GM18909 (cell line): ENCODE measurements at regions not wholly inside any gene's neighbourhood (a gene's known extent, or its start where the extent isn't known, plus 50 kb on each side); places are given as distances from the start of the nearest gene placed in this dataset.

Experiments used
- ATAC-seq: cut with Tn5 transposase; IDR thresholded peaks from one replicate; pipeline ENCODE4 v1.9.1; 2021; ENCODE audit warnings: mild to moderate bottlenecking; ENCODE audit not compliant: unreplicated experiment, poor library complexity

- no peak for ATAC-seq
Observed at GRCh38 chr13:21814604-21815003, 143.7 kb downstream of the FGF9 start.

- no peak for ATAC-seq
Observed at GRCh38 chr13:21817878-21818277, 147.0 kb downstream of the FGF9 start.

GRCh38 chr13:21822029-21822428, 151.2 kb downstream of the FGF9 start:
- ATAC-seq = no peak

DNA sequence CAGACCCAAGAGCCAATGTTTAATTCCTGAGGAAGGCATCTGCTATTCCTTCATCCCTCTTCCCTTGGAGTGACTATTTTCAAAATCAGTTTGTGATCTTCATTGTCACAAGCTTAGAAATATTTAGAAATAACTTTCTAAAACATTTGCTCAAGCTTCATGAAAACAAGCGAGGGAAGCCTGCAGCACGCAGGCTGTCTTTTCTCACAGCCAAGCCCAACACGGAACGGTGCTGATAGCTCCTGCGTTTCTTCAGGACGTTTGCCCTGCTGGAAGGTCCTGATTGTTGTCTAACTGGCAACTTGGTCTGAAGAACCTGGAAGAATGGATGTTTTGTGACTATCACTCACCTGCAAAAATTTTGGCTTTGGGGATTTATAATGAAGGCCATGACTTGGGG, 152.5 kb downstream of the FGF9 start:
- ATAC-seq = no peak

DNA sequence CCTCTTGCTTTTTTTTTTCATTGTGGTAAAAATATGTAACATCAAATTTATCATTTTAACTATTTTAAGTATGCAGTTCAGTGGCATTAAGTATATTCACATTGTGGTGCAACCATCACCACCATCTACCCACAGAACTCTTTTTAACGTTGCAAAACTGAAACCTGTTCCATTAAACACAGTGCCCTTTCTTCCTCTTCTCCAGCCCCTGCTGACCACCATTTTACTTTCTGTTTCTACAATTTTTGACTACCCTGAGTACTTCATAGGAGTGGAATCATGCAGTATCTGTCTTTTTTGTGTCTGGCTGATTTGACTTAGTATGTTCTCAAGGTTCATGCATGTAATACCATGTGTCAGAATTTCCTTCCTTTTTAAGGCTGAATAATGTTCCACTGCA, 153.1 kb downstream of the FGF9 start:
- ATAC-seq = no peak

- no peak for ATAC-seq
Observed at GRCh38 chr13:21825186-21825585, 154.3 kb downstream of the FGF9 start.

DNA sequence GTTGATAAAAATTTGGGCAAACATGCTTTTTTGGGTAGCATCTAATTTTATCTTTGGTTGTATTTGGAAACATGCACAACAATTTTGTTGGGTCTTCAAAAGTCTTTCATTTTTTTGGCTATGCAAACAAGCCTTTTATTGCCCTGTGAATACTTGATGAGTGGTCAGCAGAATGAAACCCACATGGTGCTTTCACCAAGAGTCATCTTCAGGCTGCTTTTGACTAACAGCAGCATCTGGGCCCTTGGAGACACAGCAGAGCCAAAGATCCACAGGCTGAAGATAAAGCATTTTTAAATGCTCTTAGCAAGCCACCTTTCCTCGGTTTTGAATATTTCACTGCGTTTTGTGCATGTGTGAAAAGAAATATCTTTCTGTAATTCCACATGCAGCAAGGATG, 154.9 kb downstream of the FGF9 start:
- ATAC-seq = no peak

GRCh38 chr13:21826214-21827015, 155.5 kb downstream of the FGF9 start:
- no peak for ATAC-seq

DNA sequence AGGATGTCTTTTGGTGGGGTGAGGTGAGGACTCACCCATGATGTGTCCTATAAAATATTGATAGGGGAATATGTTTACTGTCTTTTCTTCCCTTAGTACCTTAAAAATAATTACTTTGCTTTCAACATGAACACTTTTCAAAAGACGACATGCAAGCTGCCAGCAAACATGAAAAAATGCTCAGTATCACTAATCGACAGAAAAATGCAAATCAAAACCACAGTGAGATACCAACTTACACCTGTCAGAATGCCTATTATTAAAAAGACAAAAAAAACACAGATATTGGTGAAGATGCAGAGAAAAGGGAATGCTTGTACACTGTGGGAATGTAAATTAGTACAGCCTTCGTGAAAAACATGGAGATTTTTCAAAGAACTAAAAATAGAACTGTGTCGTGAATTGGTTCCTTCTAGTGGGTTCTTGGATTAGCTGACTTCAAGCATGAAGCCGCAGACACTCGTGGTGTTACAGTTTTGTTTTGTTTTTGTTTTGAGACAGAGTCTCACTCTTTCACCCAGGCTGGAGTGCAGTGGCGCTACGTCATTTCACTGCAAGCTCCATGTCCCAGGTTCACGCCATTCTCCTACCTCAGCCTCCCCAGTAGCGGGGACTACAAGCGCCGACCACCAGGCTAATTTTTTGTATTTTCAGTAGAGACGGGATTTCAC, 160.9 kb downstream of the FGF9 start:
- ATAC-seq = no peak

DNA sequence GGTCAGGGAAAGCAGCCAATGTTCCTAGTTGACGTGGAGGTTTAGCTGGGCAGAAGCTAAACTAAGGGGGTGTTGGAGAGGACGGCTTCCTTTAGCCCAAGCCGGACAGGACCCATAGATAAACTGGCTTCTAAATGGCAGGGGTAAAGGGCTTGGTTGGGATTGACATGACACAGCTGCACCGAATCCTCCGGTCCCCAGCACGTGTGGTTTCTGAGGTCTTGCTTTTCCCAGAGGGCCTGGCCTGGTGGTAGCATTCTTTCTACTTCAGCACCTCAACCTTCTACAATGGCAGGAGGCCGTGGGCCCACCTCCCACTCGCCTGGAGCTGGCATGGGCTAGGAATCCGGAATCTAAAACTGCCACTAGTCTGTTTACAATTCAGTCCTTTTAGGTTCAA, 163.0 kb downstream of the FGF9 start:
- no peak for ATAC-seq

- ATAC-seq = no peak
Observed at GRCh38 chr13:21834521-21834920, 163.6 kb downstream of the FGF9 start.

DNA sequence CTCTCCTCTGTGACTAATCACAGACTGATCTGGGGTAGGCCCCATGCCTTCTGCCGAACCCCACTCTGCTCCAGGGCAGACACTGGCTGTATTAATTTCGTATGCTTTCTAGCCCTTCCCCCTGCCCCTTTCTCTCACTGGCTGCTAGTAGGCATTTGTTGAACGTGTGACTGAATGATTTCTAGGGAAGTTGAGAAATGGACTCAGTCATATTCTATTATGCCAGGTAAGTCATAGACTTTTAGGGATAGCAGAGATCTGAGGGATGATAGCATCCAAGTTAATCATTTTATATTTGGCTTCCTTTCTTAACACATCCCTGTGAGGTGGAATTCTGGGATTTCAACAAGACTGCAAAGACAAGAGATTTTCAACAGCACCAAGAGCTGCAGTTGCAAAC, 166.4 kb downstream of the FGF9 start:
- ATAC-seq = no peak

DNA sequence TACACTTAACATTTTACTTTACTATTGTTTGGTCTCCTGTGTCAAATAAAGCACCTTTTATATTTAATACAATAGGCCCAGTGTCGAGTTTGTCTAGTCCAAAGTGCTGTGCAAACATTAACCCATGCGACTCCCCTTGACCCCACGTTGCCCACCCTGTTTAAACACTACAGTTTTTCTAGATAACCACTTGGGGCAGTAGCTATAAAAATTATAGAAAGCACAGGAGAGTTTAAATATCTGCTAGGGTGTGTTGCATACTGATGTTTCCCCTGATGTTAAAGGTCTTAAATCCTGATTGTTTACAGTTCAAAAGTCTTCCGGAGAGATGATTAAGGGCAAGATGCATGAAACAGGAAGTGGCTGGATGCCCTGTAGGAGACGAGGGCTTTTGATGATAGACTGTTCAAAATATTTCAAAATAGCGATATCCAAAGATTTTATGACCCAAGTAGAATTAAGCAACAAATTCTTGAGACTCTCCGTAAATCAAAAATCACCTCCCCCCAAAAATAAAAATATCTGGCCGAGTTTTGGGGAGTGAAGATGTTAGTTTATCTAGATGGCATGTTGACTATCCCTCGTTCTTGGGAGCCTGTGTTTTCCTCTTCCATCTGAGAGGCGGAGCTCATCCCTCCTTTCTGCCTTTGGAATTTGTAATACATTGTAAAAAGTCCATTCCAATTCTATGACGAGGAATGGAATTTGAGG, 167.1 kb downstream of the FGF9 start:
- ATAC-seq = no peak

GRCh38 chr13:21846605-21847004, 175.7 kb downstream of the FGF9 start:
- no peak for ATAC-seq

DNA sequence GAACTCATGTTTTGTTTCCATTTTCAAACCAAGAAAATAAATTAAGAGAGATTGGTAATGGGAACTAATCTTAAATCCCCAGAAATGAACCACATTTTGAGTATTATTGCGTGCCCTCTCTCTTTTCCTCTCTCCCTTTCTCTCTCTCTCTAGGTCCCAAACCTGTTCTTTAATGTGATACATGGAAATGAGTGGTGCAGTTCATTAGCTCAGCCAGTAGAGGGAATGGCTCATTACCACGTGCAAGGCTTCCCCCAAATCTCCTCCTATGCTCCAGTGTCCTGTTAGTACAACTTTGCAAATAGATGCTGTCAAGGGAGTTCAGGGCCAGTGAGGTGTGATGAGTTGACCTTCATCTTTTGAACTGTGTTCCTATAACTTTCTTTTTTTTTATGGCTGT, 178.4 kb downstream of the FGF9 start:
- ATAC-seq = peak; percentile 92

DNA sequence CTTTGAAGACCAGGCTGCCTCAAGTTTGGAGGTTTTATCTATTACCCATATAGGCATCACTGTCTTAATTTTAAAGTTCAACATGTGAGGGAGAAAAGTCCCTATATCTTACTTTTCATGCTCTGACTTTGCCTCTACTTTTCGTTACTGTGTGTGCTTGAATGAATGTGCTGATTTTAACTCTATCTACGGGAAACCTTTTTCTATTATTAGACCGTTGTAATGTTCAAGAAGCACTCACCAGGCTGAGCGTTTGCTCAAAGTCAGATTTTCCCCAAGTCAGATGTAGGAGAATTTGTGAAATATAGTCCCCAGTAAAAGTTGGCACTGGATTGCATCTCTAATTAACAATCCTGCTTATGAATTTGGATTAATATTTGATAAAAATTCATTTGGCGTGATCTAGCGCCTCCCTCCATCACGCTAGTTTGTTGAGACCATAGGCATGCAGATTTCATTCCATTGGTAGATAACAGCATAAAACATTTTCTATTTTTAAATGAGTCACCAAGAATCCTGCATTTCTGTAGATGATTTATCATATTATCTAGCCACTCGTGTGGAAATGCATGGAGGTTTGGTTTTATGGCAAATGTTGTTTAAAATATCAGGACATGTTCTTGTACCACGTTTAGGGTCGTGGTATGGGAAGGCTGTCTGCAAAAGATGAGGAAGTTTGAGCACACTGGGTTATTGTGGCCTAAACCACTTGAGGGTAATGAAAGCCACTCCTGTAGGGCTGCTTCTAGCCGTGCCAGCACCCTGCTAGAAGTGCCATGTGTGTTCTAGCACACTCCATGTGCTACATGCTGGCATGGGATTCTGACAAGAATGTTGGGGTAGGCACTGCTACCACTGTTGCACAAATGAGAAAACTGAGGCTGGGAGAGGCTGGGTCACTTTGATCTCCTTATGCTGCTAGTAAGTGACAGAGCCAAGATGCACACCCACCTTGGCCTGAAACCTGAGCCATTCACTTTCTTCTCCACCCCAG, 179.4 kb downstream of the FGF9 start:
- ATAC-seq = no peak

GRCh38 chr13:21852043-21852442, 181.2 kb downstream of the FGF9 start:
- no peak for ATAC-seq

- ATAC-seq = no peak
Observed at GRCh38 chr13:21853779-21854178, 182.9 kb downstream of the FGF9 start.

DNA sequence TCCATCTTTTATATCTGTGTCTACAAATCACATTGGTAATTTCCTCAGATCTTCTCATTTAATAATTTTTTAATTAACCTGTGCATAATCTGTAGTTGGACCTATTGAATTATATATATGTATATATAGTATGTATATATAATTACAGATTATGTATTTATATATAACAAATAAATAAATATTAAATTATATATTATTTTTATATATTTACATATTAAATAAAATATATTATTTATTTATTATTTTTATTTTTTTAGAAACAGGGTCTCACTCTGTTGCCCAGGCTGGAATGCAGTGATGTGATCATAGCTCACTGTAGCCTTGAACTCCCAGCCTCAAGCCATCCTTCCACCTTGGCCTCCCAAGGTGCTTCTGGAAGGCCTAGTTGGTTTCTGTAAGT, 197.9 kb downstream of the FGF9 start:
- no peak for ATAC-seq

DNA sequence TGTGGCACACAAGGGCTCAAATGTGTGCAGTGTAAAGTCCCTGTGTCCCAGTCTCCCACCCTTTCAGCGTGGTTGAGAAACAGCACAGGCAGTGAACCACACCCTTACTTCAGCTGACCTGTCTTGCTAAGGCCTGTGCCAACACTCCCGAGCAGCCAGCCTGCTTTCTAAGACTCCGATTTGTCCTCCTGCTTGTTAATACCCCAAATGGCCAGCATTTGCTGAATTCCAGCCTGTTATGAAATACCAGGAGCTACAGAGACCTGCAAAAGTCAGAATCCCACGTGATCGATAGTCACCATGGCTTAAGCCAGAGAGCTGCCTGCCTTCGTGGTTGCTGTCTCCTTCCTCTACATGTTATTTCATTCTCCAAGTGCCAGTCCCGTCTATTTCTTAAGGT, 200.5 kb downstream of the FGF9 start:
- no peak for ATAC-seq
